ENCODE measurements at regions not wholly inside any gene's neighbourhood (a gene's known extent, or its start where the extent isn't known, plus 50 kb on each side); places are given as distances from the start of the nearest gene placed in this dataset.

DNA sequence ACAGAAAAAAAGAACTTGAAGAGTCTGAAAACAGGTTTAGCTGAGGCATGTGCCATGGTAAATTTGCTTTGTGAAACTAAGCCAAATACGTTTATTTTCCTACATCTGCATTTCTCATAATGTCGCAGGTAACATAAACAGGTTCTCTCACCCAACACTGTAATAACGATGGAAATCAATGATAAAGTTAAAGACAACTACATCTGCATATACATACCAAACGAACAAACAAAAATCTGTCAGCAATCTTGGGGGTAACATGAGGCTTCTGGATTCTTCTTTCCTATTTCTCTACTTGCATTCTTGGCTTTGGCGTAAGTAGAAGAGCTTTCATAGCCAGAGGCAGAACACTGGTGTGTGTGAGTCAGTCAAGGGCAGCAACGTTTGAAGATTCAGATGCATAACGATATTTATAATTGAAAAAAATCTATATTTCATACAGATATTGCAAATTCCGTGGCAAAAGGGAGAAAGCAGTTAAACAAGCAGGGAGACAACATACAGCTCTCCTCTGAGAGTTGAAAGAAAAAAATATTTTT, 195.1 kb downstream of the EDN1 start:
- TF ChIP-seq, protein P1, sequence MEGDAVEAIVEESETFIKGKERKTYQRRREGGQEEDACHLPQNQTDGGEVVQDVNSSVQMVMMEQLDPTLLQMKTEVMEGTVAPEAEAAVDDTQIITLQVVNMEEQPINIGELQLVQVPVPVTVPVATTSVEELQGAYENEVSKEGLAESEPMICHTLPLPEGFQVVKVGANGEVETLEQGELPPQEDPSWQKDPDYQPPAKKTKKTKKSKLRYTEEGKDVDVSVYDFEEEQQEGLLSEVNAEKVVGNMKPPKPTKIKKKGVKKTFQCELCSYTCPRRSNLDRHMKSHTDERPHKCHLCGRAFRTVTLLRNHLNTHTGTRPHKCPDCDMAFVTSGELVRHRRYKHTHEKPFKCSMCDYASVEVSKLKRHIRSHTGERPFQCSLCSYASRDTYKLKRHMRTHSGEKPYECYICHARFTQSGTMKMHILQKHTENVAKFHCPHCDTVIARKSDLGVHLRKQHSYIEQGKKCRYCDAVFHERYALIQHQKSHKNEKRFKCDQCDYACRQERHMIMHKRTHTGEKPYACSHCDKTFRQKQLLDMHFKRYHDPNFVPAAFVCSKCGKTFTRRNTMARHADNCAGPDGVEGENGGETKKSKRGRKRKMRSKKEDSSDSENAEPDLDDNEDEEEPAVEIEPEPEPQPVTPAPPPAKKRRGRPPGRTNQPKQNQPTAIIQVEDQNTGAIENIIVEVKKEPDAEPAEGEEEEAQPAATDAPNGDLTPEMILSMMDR (IDR thresholded peaks at IDR 0.05; ENCODE audit: low read depth, low read length): no peak
- TF ChIP-seq EZH2phosphoT487 (IDR thresholded peaks at IDR 0.05; ENCODE audit: low read depth): no peak
